Uterus (tissue), 3 donors: ENCODE measurements at regions not wholly inside any gene's neighbourhood (a gene's known extent, or its start where the extent isn't known, plus 50 kb on each side); places are given as distances from the start of the nearest gene placed in this dataset.

ENCODE experiments used
- DNase-seq, 2 donors: peaks; one replicate each; pipeline ENCODE4 v3.0.0-alpha.2; 2019 to 2020
- H3K27ac ChIP-seq, 2 donors: fragments of 200-600 bp; sonication (generic); 1 replicate in 1 of 2; 2 replicates in 1 of 2; pipeline ENCODE4 v1.5.1; 2016 to 2018
- H3K27me3 ChIP-seq, 2 donors: fragments of 200-600 bp; sonication (generic); one replicate each; pipeline ENCODE4 v1.5.1; 2018 to 2019; ENCODE audit warnings: control low read depth in 1 of 2
- H3K36me3 ChIP-seq, 2 donors: fragments of 200-600 bp; sonication (generic); one replicate each; pipeline ENCODE4 v1.5.1; 2019; ENCODE audit warnings: control low read depth in 1 of 2
- H3K4me1 ChIP-seq, 2 donors: fragments of 200-600 bp; sonication (generic); one replicate each; pipeline ENCODE4 v1.5.1; 2018 to 2019; ENCODE audit warnings: control low read depth in 1 of 2
- H3K4me3 ChIP-seq, 2 donors: fragments of 200-600 bp; sonication (generic); 1 replicate in 1 of 2; 2 replicates in 1 of 2; pipeline ENCODE4 v1.5.1; 2018 to 2019; ENCODE audit warnings: mild to moderate bottlenecking in 1 of 2
- H3K9me3 ChIP-seq, 2 donors: fragments of 200-600 bp; sonication (generic); one replicate each; pipeline ENCODE4 v1.5.1; 2019; ENCODE audit warnings: control low read depth in 1 of 2
- POLR2A ChIP-seq, 2 donors: fragments of 450-650 bp; IDR thresholded peaks; one replicate each; pipeline ENCODE4 v1.6.1; 2016; ENCODE audit warnings: antibody characterized with exemption in 2 of 2, mild to moderate bottlenecking in 1 of 2, moderate library complexity in 1 of 2
- intact Hi-C: fragments of 100-400 bp; cut with DNase I; formaldehyde crosslinking; loops from one replicate; pipeline ENCODE4 v1.15.1; 2023; ENCODE audit warnings: low total_unique reads
- TF ChIP-seq, protein P1 (sequence below), 4 experiments: fragments of 200-600 bp in 2 of 4; fragments of 450-650 bp in 2 of 4; sonication (generic) in 2 of 4; IDR thresholded peaks; one replicate each; pipeline ENCODE4 v1.5.1; 2016 to 2019; ENCODE audit warnings: antibody characterized with exemption in 4 of 4, mild to moderate bottlenecking in 2 of 4, moderate library complexity in 1 of 4
- donor health status: DM: yes; HTN: yes; CAD: no.

DNA sequence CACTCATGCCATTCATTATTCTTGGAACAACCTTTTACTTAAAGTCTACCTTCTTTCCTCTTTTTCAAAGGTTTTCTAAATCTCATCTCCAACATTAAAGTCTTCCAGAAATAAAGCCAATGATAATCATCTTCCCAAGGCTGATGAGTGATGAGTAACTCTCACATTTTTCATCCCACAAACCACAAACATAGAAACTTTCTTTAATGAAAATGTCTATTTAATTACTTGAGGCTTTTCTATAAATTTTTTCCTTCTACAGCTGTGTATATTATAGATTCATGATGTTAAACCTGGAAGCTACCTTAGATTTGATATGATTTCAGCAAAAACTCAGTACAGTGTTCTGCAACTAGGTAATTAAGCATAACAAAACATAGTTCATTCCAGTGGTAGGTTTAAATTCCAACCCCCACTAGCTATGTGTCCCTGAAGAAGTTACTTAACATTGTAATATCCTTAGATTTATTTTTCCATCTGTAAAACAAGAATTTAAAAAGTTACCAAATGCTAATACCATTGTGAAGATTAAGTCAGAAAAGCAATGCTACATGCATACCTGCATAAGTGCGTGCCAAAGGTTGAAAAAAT is 845.4 kb downstream of the KCNA4 start:
- TF ChIP-seq POLR2A (IDR thresholded peaks at IDR 0.05) = no peak
- TF ChIP-seq, protein P1, sequence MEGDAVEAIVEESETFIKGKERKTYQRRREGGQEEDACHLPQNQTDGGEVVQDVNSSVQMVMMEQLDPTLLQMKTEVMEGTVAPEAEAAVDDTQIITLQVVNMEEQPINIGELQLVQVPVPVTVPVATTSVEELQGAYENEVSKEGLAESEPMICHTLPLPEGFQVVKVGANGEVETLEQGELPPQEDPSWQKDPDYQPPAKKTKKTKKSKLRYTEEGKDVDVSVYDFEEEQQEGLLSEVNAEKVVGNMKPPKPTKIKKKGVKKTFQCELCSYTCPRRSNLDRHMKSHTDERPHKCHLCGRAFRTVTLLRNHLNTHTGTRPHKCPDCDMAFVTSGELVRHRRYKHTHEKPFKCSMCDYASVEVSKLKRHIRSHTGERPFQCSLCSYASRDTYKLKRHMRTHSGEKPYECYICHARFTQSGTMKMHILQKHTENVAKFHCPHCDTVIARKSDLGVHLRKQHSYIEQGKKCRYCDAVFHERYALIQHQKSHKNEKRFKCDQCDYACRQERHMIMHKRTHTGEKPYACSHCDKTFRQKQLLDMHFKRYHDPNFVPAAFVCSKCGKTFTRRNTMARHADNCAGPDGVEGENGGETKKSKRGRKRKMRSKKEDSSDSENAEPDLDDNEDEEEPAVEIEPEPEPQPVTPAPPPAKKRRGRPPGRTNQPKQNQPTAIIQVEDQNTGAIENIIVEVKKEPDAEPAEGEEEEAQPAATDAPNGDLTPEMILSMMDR (IDR thresholded peaks at IDR 0.05) = no peak
- no peak overlapping the region for H3K4me3 ChIP-seq
- H3K27ac ChIP-seq = no peak overlapping the region
- intact Hi-C loops = no loop called here
- H3K36me3 ChIP-seq = no peaks in the 10 kb centered on the region
- DNase-seq = no peak
- no peaks in the 10 kb centered on the region for H3K9me3 ChIP-seq
- no peaks in the 10 kb centered on the region for H3K4me1 ChIP-seq
- no peaks in the 10 kb centered on the region for H3K27me3 ChIP-seq

DNA sequence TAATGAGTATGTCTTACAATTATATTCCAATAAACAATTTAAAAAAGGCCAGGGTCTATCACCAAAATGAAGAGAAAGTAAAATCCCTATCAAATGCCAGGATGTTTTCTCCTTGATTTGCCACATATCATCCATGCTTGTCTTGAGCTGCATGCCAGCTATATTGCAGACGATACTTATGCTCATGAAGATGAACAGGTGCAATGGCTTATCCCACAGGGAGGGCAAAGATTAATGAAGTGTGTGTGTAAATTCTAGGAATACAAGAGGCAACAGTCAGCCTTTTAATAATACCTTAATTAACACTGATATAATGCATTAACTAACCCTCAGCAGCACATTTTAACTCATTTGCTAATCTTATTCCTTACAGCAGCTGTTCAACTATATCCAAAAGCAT is 850.5 kb downstream of the KCNA4 start:
- Histone ChIP-seq H3K9me3 (no peaks in the 10 kb centered on the region), H3K36me3 (no peaks in the 10 kb centered on the region), H3K4me1 (no peaks in the 10 kb centered on the region), H3K27ac (no peak overlapping the region), H3K4me3 (no peak overlapping the region), H3K27me3 (no peaks in the 10 kb centered on the region)
- DNase-seq = no peak
- intact Hi-C loops = no loop called here
- TF ChIP-seq POLR2A (IDR thresholded peaks at IDR 0.05) = no peak
- TF ChIP-seq, protein P1 (IDR thresholded peaks at IDR 0.05) = no peak

DNA sequence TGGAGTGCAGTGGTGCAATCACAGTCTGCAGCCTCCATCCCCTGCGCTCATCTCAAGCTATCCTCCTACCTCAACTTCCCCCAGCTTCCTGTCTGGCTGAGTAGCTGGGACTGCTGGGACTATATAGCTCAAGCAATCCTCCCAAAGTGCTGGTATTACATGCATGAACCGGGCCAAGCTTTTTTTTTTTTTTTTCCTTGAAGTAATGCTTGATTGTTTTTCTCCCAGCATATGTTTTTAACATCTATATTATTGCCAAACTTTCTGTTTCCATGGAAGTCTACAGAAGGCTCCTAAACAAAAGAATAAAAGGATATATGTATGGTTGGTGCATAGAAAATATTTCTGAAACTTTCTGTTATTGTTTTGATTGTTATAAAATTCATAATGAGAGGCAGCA is 853.6 kb downstream of the KCNA4 start:
- no peak for DNase-seq
- H3K27me3 ChIP-seq = no peaks in the 10 kb centered on the region
- H3K36me3 ChIP-seq = no peaks in the 10 kb centered on the region
- H3K27ac ChIP-seq = no peak overlapping the region
- no peak overlapping the region for H3K4me3 ChIP-seq
- no peaks in the 10 kb centered on the region for H3K9me3 ChIP-seq
- no peaks in the 10 kb centered on the region for H3K4me1 ChIP-seq
- TF ChIP-seq, protein P1 (IDR thresholded peaks at IDR 0.05) = no peak
- no peak for TF ChIP-seq POLR2A (IDR thresholded peaks at IDR 0.05)
- intact Hi-C loops = no loop called here

DNA sequence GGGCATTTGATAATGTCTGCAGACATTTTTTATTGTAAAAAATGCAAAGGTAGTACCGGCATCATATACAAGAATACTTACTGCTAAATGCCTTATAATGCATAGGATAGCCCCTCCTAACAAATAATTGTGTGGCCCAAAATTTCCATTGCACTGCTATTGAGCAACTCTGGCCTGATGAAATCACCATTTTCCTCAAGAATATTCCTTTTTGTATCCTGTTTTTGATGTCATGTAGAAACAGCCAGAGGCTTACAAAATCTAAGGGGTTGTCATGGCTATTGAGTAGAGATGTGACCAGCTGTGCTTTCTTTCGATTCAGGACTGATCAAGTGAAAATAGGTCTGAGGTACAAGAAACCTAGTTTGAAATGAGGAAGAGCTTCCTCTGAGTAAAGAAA is 854.3 kb downstream of the KCNA4 start:
- Histone ChIP-seq H3K36me3 (no peaks in the 10 kb centered on the region), H3K27ac (no peak overlapping the region), H3K27me3 (no peaks in the 10 kb centered on the region), H3K4me3 (no peak overlapping the region), H3K9me3 (no peaks in the 10 kb centered on the region), H3K4me1 (no peaks in the 10 kb centered on the region)
- TF ChIP-seq, protein P1 (IDR thresholded peaks at IDR 0.05) = no peak
- TF ChIP-seq POLR2A (IDR thresholded peaks at IDR 0.05) = no peak
- intact Hi-C loops = no loop called here
- DNase-seq = no peak

DNA sequence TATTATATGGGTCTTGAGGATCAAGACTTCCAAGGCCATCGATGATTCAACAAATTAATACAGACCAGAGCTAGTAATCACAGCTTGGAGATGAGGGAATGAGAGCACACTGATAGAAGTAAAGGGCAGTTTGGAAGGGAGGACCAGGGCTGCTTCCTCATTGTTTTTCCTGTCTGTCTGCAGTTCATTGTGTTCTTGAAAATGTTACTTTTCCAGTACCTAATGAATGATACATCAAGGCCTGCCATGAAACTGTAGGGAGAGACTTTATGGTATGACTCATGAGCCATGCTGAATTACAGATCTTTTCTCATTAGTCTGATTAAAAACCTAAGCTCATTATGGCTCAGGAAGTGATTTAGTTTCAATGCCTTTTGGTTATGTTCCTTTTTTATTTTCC is 855.6 kb downstream of the KCNA4 start:
- Histone ChIP-seq H3K27ac (no peak overlapping the region), H3K9me3 (no peaks in the 10 kb centered on the region), H3K36me3 (no peaks in the 10 kb centered on the region), H3K27me3 (no peaks in the 10 kb centered on the region), H3K4me1 (no peaks in the 10 kb centered on the region), H3K4me3 (no peak overlapping the region)
- no peak for DNase-seq
- TF ChIP-seq POLR2A (IDR thresholded peaks at IDR 0.05) = no peak
- TF ChIP-seq, protein P1 (IDR thresholded peaks at IDR 0.05) = no peak
- intact Hi-C loops = no loop called here
